ENCODE measurements at regions not wholly inside any gene's neighbourhood (a gene's known extent, or its start where the extent isn't known, plus 50 kb on each side); places are given as distances from the start of the nearest gene placed in this dataset.

GRCh38 chr11:33448461-33449130, 191.4 kb downstream of the HIPK3 start:
- TF ChIP-seq CTCF (conservative IDR thresholded peaks at IDR 0.05 in 1 of 2, IDR thresholded peaks at IDR 0.05 in 1 of 2; ENCODE audit: extremely low read depth in 1 of 2, insufficient read depth in 1 of 2, low read depth in 1 of 2, low read length in 2 of 2) (no peak), EZH2 (IDR thresholded peaks at IDR 0.05; ENCODE audit: borderline replicate concordance, low read length) (no peak)

Measured in mammary epithelial cell (primary cell).